Body of pancreas (tissue), 4 donors: ENCODE measurements at regions not wholly inside any gene's neighbourhood (a gene's known extent, or its start where the extent isn't known, plus 50 kb on each side); places are given as distances from the start of the nearest gene placed in this dataset.
"Not testable (repeated sequence)": the region's sequence is repeated elsewhere in the genome, so short reads cannot be mapped to it uniquely, and the experiment has no call there.

ENCODE experiments used
- ATAC-seq: fragments of 150-250 bp; one replicate; pipeline ENCODE4 v1.9.1; 2016
- DNase-seq, 4 donors: peaks; one replicate each; pipeline ENCODE4 v3.0.0-alpha.2; 2019
- H3K27ac ChIP-seq, 4 donors: fragments of 200-600 bp; sonication (generic); 1 replicate in 3 of 4; 2 replicates in 1 of 4; pipeline versions ENCODE4 v1.5.1 to v1.6.1; 2016 to 2019; ENCODE audit warnings: mild to moderate bottlenecking in 1 of 4, mixed read lengths in 1 of 4, moderate library complexity in 1 of 4
- H3K27me3 ChIP-seq, 2 donors: fragments of 200-600 bp; sonication (generic); one replicate each; pipeline ENCODE4 v1.6.0; 2016; ENCODE audit warnings: mild to moderate bottlenecking in 1 of 2
- H3K36me3 ChIP-seq, 2 donors: fragments of 200-600 bp; sonication (generic); replicated peaks in 1 of 2; 2 replicates each; pipeline ENCODE4 v1.5.1; 2016; ENCODE audit warnings: low read depth in 2 of 2; ENCODE audit not compliant: insufficient read depth in 1 of 2
- H3K4me1 ChIP-seq: fragments of 200-600 bp; sonication (generic); one replicate; pipeline ENCODE4 v1.6.0; 2016
- H3K4me3 ChIP-seq, 2 donors: fragments of 200-600 bp; sonication (generic); 1 replicate in 1 of 2; 2 replicates in 1 of 2; pipeline ENCODE4 v1.5.1; 2016 to 2019
- H3K9me3 ChIP-seq, 3 donors: fragments of 200-600 bp; sonication (generic); 1 replicate in 2 of 3; 2 replicates in 1 of 3; pipeline ENCODE4 v1.5.1; 2016
- CTCF ChIP-seq, 7 experiments: fragments of 450-650 bp in 4 of 7; fragments of 200-600 bp in 3 of 7; sonication (generic) in 3 of 7; IDR thresholded peaks; one replicate each; pipeline ENCODE4 v1.5.1; 2016 to 2019; ENCODE audit warnings: antibody characterized with exemption in 7 of 7
- POLR2A ChIP-seq, 3 donors: fragments of 450-650 bp; IDR thresholded peaks; one replicate each; pipeline ENCODE4 v1.6.1; 2016; ENCODE audit warnings: antibody characterized with exemption in 3 of 3, mild to moderate bottlenecking in 2 of 3
- WGBS, 2 donors: methylation state at CpG; one replicate each; pipeline ENCODE4 v1.1.5; 2017; 5-methylcytosine and 5-hydroxymethylcytosine counted together
- intact Hi-C: fragments of 100-400 bp; cut with DNase I; formaldehyde crosslinking; loops from one replicate; pipeline ENCODE4 v1.15.1; 2023

GRCh38 chr18:55688030-55688429, 100.0 kb upstream of the TCF4 start:
- DNase-seq = no peak
- WGBS, 2 donors = 64 to 65% methylated on average over 4 of the region's 4 CpGs
- ATAC-seq = no peak
- H3K27ac ChIP-seq = no peak overlapping the region
- no peaks in the 10 kb centered on the region for H3K27me3 ChIP-seq
- H3K9me3 ChIP-seq = no peaks in the 10 kb centered on the region
- intact Hi-C loops = no loop called here
- H3K4me1 ChIP-seq = no peaks in the 10 kb centered on the region
- no peak overlapping the region for H3K4me3 ChIP-seq
- H3K36me3 ChIP-seq = no peaks in the 10 kb centered on the region
- TF ChIP-seq POLR2A (IDR thresholded peaks at IDR 0.05) (no peak), CTCF (IDR thresholded peaks at IDR 0.05) (no peak)

- H3K4me1 ChIP-seq = no peaks in the 10 kb centered on the region
- no peak for TF ChIP-seq POLR2A (IDR thresholded peaks at IDR 0.05)
- TF ChIP-seq CTCF (IDR thresholded peaks at IDR 0.05) = no peak
- ATAC-seq (no peak), DNase-seq (no peak)
- no peak overlapping the region for H3K27ac ChIP-seq
- WGBS, 2 donors = 64% methylated on average over 3 of the region's 3 CpGs
- no peaks in the 10 kb centered on the region for H3K27me3 ChIP-seq
- no peaks in the 10 kb centered on the region for H3K9me3 ChIP-seq
- H3K36me3 ChIP-seq = no peaks in the 10 kb centered on the region
- intact Hi-C loops = no loop called here
- no peak overlapping the region for H3K4me3 ChIP-seq
Measured at GRCh38 chr18:55687106-55687505, 99.1 kb upstream of the TCF4 start.

- Histone ChIP-seq H3K27ac (no peak overlapping the region), H3K9me3 (no peaks in the 10 kb centered on the region), H3K4me3 (no peak overlapping the region), H3K36me3 (no peaks in the 10 kb centered on the region), H3K27me3 (no peaks in the 10 kb centered on the region), H3K4me1 (no peaks in the 10 kb centered on the region)
- TF ChIP-seq POLR2A (IDR thresholded peaks at IDR 0.05) = no peak
- TF ChIP-seq CTCF (IDR thresholded peaks at IDR 0.05) = no peak
- intact Hi-C loops = no loop called here
- DNase-seq (no peak), ATAC-seq (no peak)
Measured at GRCh38 chr18:55685638-55686037, 97.6 kb upstream of the TCF4 start.

- intact Hi-C loops = no loop called here
- DNase-seq = no peak
- Histone ChIP-seq H3K36me3 (no peaks in the 10 kb centered on the region), H3K4me1 (peaks cover 11% of the 10 kb centered on the region), H3K27ac (no peak overlapping the region), H3K4me3 (no peak overlapping the region), H3K9me3 (no peaks in the 10 kb centered on the region), H3K27me3 (no peaks in the 10 kb centered on the region)
- no peak for TF ChIP-seq POLR2A (IDR thresholded peaks at IDR 0.05)
- no peak for TF ChIP-seq CTCF (IDR thresholded peaks at IDR 0.05)
- no peak for ATAC-seq
- WGBS, 2 donors = 36 to 37% methylated on average over 12 of the region's 12 CpGs
Measured at GRCh38 chr18:55672574-55673361, 84.8 kb upstream of the TCF4 start.

GRCh38 chr18:55665506-55665905, 77.5 kb upstream of the TCF4 start:
- intact Hi-C loops = no loop called here
- no peak for DNase-seq
- TF ChIP-seq CTCF (IDR thresholded peaks at IDR 0.05) (no peak), POLR2A (IDR thresholded peaks at IDR 0.05) (no peak)
- H3K9me3 ChIP-seq = no peaks in the 10 kb centered on the region
- no peaks in the 10 kb centered on the region for H3K36me3 ChIP-seq
- H3K27ac ChIP-seq = no peak overlapping the region
- no peak overlapping the region for H3K4me3 ChIP-seq
- 90 to 93% methylated on average over 5 of the region's 5 CpGs for WGBS, 2 donors
- ATAC-seq = no peak
- H3K4me1 ChIP-seq = no peaks in the 10 kb centered on the region
- H3K27me3 ChIP-seq = no peaks in the 10 kb centered on the region

GRCh38 chr18:55664758-55665400, 76.9 kb upstream of the TCF4 start:
- ATAC-seq, intact Hi-C loops, H3K27ac ChIP-seq, H3K9me3 ChIP-seq, H3K27me3 ChIP-seq, H3K36me3 ChIP-seq, H3K4me1 ChIP-seq, H3K4me3 ChIP-seq, DNase-seq: not testable (repeated sequence)
- 94 to 96% methylated on average over 19 to 35 of the region's 45 CpGs for WGBS, 2 donors
